K562 (cell line): ENCODE measurements at regions not wholly inside any gene's neighbourhood (a gene's known extent, or its start where the extent isn't known, plus 50 kb on each side); places are given as distances from the start of the nearest gene placed in this dataset.

Source experiments
- CEBPB ChIP-seq: fragments of 450-650 bp; IDR thresholded peaks from 2 replicates; pipeline ENCODE4 v1.6.1; 2016; ENCODE audit warnings: missing genetic modification characterization, missing compliant biosample characterization
- KDM1A ChIP-seq, 2 experiments: fragments of 450-650 bp; IDR thresholded peaks; 2 replicates each; pipeline ENCODE4 v1.6.1; 2016; ENCODE audit warnings: mild to moderate bottlenecking in 2 of 2
- POLR2A ChIP-seq: fragments of 450-650 bp; conservative IDR thresholded peaks from 2 replicates; pipeline ENCODE4 v1.6.1; 2016
- SMAD2 ChIP-seq: fragments of 150-350 bp; IDR thresholded peaks from 2 replicates; pipeline ENCODE4 v1.6.1; 2014; ENCODE audit warnings: low read depth, mild to moderate bottlenecking, low read length
- ZNF140 ChIP-seq: fragments of 250-450 bp; sonication (Bioruptor Pico); IDR thresholded peaks from 2 replicates; pipeline ENCODE4 v1.8.0; 2021; ENCODE audit warnings: moderate library complexity, mild to moderate bottlenecking, inconsistent platforms
- ZZZ3 ChIP-seq: fragments of 450-650 bp; IDR thresholded peaks from 2 replicates; pipeline ENCODE4 v1.6.1; 2016; ENCODE audit warnings: antibody characterized with exemption, mild to moderate bottlenecking, moderate library complexity
- TF ChIP-seq, protein P1 (sequence below): fragments of 250-450 bp; sonication (Bioruptor Pico); IDR thresholded peaks from 2 replicates; pipeline ENCODE4 v1.5.0; 2021
- TF ChIP-seq, protein P2 (sequence below): sonication (generic); formaldehyde crosslinking; IDR thresholded peaks from 2 replicates; pipeline ENCODE4 v1.8.1; 2023; ENCODE audit warnings: mild to moderate bottlenecking, missing genetic modification reagents

DNA sequence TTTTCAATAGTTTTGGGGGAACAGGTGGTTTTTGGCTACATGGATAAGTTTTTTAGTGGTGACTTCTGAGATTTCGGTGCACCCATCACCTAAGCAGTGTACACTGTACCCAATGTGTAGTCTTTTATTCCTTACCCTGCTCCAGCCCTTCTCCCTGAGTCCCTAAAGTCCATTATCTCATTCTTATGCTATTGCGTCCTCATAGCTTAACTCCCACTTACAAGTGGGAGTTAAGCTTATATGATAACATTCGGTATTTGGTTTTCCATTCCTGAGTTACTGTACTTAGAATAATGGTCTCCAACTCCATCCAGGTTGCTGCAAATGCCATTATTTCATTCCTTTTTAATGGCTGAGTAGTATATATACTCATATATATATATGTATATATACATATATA lies 90.9 kb upstream of the ACSL3 start:
- TF ChIP-seq, protein P1, sequence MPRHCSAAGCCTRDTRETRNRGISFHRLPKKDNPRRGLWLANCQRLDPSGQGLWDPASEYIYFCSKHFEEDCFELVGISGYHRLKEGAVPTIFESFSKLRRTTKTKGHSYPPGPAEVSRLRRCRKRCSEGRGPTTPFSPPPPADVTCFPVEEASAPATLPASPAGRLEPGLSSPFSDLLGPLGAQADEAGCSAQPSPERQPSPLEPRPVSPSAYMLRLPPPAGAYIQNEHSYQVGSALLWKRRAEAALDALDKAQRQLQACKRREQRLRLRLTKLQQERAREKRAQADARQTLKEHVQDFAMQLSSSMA: no peak
- no peak for TF ChIP-seq ZNF140 (CRISPR knock-in tag)
- no peak for TF ChIP-seq KDM1A (IDR thresholded peaks at IDR 0.05)
- no peak for TF ChIP-seq SMAD2
- no peak for TF ChIP-seq POLR2A
- no peak for TF ChIP-seq CEBPB
- TF ChIP-seq, protein P2, sequence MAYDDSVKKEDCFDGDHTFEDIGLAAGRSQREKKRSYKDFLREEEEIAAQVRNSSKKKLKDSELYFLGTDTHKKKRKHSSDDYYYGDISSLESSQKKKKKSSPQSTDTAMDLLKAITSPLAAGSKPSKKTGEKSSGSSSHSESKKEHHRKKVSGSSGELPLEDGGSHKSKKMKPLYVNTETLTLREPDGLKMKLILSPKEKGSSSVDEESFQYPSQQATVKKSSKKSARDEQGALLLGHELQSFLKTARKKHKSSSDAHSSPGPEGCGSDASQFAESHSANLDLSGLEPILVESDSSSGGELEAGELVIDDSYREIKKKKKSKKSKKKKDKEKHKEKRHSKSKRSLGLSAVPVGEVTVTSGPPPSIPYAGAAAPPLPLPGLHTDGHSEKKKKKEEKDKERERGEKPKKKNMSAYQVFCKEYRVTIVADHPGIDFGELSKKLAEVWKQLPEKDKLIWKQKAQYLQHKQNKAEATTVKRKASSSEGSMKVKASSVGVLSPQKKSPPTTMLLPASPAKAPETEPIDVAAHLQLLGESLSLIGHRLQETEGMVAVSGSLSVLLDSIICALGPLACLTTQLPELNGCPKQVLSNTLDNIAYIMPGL (CRISPR knock-in tag): no peak
- no peak for TF ChIP-seq ZZZ3
